Neuronal stem cell (in vitro differentiated cells): ENCODE measurements at regions not wholly inside any gene's neighbourhood (a gene's known extent, or its start where the extent isn't known, plus 50 kb on each side); places are given as distances from the start of the nearest gene placed in this dataset.

ENCODE experiments used
- DNase-seq: peaks from one replicate; pipeline ENCODE4 v3.0.0-alpha.2; 2013; ENCODE audit warnings: low spot score
- H2AFZ ChIP-seq: one replicate; pipeline ENCODE4 v1.6.1; 2013; ENCODE audit warnings: mild to moderate bottlenecking, low read length, inconsistent platforms
- H2AK5ac ChIP-seq: 2 replicates; pipeline ENCODE4 v1.6.1; 2013; ENCODE audit warnings: low read depth, mild to moderate bottlenecking, inconsistent platforms, low read length, moderate library complexity, mixed read lengths
- H2BK120ac ChIP-seq: 2 replicates; pipeline ENCODE4 v1.6.1; 2013; ENCODE audit warnings: low read depth, mild to moderate bottlenecking, inconsistent platforms, low read length, moderate library complexity, mixed read lengths
- H2BK12ac ChIP-seq: one replicate; pipeline ENCODE4 v1.6.1; 2013; ENCODE audit warnings: low read length, inconsistent platforms
- H2BK15ac ChIP-seq: 2 replicates; pipeline ENCODE4 v1.6.1; 2013; ENCODE audit warnings: mild to moderate bottlenecking, low read length, inconsistent platforms, mixed read lengths
- H2BK5ac ChIP-seq: one replicate; pipeline ENCODE4 v1.6.1; 2013; ENCODE audit warnings: inconsistent platforms, mild to moderate bottlenecking, low read length, moderate library complexity
- H3K14ac ChIP-seq: one replicate; pipeline ENCODE4 v1.6.1; 2013; ENCODE audit warnings: low read length, inconsistent platforms
- H3K18ac ChIP-seq: 2 replicates; pipeline ENCODE4 v1.6.1; 2013; ENCODE audit warnings: low read length, inconsistent platforms
- H3K23ac ChIP-seq: 2 replicates; pipeline ENCODE4 v1.6.1; 2013; ENCODE audit warnings: low read depth, mild to moderate bottlenecking, mixed read lengths, low read length, inconsistent platforms; ENCODE audit not compliant: poor library complexity
- H3K27ac ChIP-seq: replicated peaks from 3 replicates; pipeline ENCODE4 v1.5.1; 2013; ENCODE audit warnings: low read length, inconsistent platforms
- H3K27me3 ChIP-seq, 3 experiments: 2 replicates each; pipeline ENCODE4 v1.6.1; 2013; ENCODE audit warnings: low read length in 3 of 3, mild to moderate bottlenecking in 2 of 3, inconsistent platforms in 1 of 3, low read depth in 1 of 3, mixed read lengths in 1 of 3, moderate library complexity in 1 of 3; ENCODE audit not compliant: control insufficient read depth in 3 of 3, insufficient read depth in 3 of 3
- H3K36me3 ChIP-seq, 2 donors: replicated peaks in 1 of 2; 2 replicates each; pipeline ENCODE4 v1.6.1; 2013; ENCODE audit warnings: low read length in 2 of 2; ENCODE audit not compliant: control insufficient read depth in 2 of 2, insufficient read depth in 2 of 2
- H3K4ac ChIP-seq: 2 replicates; pipeline ENCODE4 v1.6.1; 2013; ENCODE audit warnings: inconsistent platforms, mild to moderate bottlenecking, low read length, moderate library complexity
- H3K4me1 ChIP-seq, 2 donors: 1 replicate in 1 of 2; 2 replicates in 1 of 2; pipeline ENCODE4 v1.6.1; 2013; ENCODE audit warnings: low read length in 2 of 2, low read depth in 1 of 2; ENCODE audit not compliant: control insufficient read depth in 2 of 2, insufficient read depth in 1 of 2
- H3K4me2 ChIP-seq: one replicate; pipeline ENCODE4 v1.6.1; 2013; ENCODE audit warnings: mild to moderate bottlenecking, low read length, inconsistent platforms; ENCODE audit not compliant: insufficient read depth, poor library complexity, severe bottlenecking
- H3K4me3 ChIP-seq, 2 donors: 2 replicates each; pipeline ENCODE4 v1.5.1; 2013; ENCODE audit warnings: low read length in 2 of 2, mild to moderate bottlenecking in 2 of 2, inconsistent platforms in 1 of 2, moderate library complexity in 1 of 2
- H3K79me1 ChIP-seq: one replicate; pipeline ENCODE4 v1.6.1; 2013; ENCODE audit warnings: low read depth, mild to moderate bottlenecking, inconsistent platforms, low read length, moderate library complexity
- H3K9ac ChIP-seq: one replicate; pipeline ENCODE4 v1.6.1; 2013; ENCODE audit warnings: mild to moderate bottlenecking, low read depth, low read length, inconsistent platforms; ENCODE audit not compliant: poor library complexity
- H3K9me3 ChIP-seq, 2 donors: replicated peaks in 1 of 2; 2 replicates each; pipeline versions ENCODE3 to v1.6.1; 2013; ENCODE audit warnings: low read length in 2 of 2, mild to moderate bottlenecking in 2 of 2, inconsistent platforms in 1 of 2, low read depth in 1 of 2, mixed read lengths in 1 of 2, moderate library complexity in 1 of 2; ENCODE audit not compliant: control insufficient read depth in 2 of 2, insufficient read depth in 1 of 2
- H4K8ac ChIP-seq: one replicate; pipeline ENCODE4 v1.6.1; 2013; ENCODE audit warnings: low read depth, mild to moderate bottlenecking, inconsistent platforms, low read length, moderate library complexity
- H4K91ac ChIP-seq: one replicate; pipeline ENCODE4 v1.6.1; 2013; ENCODE audit warnings: low read length, low read depth, mild to moderate bottlenecking, inconsistent platforms; ENCODE audit not compliant: poor library complexity
- WGBS, 2 donors: extraction: QIAGEN DNeasy Blood & Tissue Kit; methylation state at CpG; one replicate each; pipeline ENCODE4 v1.1.7; 2013; ENCODE audit warnings: missing lambda C conversion rate in 2 of 2, mixed read lengths in 1 of 2; ENCODE audit not compliant: insufficient read length in 2 of 2, insufficient replicate concordance in 1 of 2; ENCODE audit errors: extremely low coverage in 2 of 2; 5-methylcytosine and 5-hydroxymethylcytosine counted together

DNA sequence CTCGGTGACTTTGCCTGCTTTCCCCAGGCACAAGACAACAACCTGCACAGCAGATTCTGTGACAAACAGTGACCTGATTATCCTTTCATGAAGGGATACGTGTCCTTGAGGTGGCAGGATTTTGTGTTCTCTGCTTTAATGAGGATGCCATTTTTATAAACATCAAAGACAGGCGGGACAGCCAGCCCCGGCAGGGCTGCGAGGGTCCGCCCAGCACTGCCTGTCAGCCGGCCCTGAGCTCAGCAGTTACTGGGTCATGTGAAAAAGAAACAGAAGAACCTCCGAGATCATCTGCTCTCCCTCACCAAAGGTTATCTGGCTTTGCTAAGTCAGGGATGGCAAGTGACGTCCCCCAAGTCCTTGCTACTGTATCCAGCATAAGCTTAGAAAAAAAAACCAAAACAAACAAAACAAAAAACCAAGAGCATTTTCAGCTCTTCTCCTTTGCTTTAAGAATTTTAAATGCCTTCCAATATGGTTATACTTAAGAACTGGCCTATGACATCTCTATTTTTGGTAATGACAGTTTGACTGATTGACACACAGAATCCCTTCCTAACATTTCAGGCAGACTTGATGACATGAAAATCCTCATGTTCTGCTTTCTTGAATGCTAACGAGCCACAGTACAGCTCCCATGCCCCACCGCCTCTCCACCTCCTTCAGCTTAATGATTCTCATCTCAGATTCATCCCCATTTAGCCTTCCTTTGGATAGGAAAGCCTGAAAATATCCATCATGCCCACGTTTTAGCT, 666.6 kb upstream of the ARGLU1 start:
- Histone ChIP-seq H3K36me3 (no peaks in the 10 kb centered on the region), H2AFZ (peak overlapping the region; percentile 51), H3K4me2 (no peak overlapping the region), H3K9me3 (no peaks in the 10 kb centered on the region), H2BK15ac (no peak overlapping the region), H3K27ac (no peak overlapping the region), H2AK5ac (no peak overlapping the region), H3K23ac (no peak overlapping the region), H3K4me1 (peaks cover 0 to 2% of the 10 kb centered on the region in 2 donors), H3K9ac (no peak overlapping the region), H3K79me1 (no peaks in the 10 kb centered on the region), H2BK5ac (no peak overlapping the region), H4K8ac (no peak overlapping the region), H3K27me3 (peaks cover 0 to 11% (median 0%) of the 10 kb centered on the region in 3 experiments), H3K4me3 (no peak overlapping the region), H2BK120ac (no peak overlapping the region), H3K18ac (no peak overlapping the region), H4K91ac (no peak overlapping the region), H3K14ac (no peak overlapping the region), H2BK12ac (no peak overlapping the region), H3K4ac (no peak overlapping the region)
- no peak for DNase-seq
- WGBS, 2 donors, result no CpG with 5 or more reads among the region's 12 CpGs

- H3K27ac ChIP-seq, result no peak overlapping the region
- H3K79me1 ChIP-seq, result no peaks in the 10 kb centered on the region
- H2BK5ac ChIP-seq, result no peak overlapping the region
- H3K14ac ChIP-seq, result no peak overlapping the region
- no peak overlapping the region for H3K23ac ChIP-seq
- H3K9me3 ChIP-seq, result no peaks in the 10 kb centered on the region
- no peak overlapping the region for H2BK15ac ChIP-seq
- no peak overlapping the region for H3K4me2 ChIP-seq
- H4K91ac ChIP-seq, result no peak overlapping the region
- no peak overlapping the region for H3K4ac ChIP-seq
- H2BK12ac ChIP-seq, result no peak overlapping the region
- no peak for DNase-seq
- H3K36me3 ChIP-seq, result no peaks in the 10 kb centered on the region
- no peak overlapping the region for H3K4me3 ChIP-seq
- peaks cover 0 to 11% (median 0%) of the 10 kb centered on the region in 3 experiments for H3K27me3 ChIP-seq
- peaks cover 0 to 2% of the 10 kb centered on the region in 2 donors for H3K4me1 ChIP-seq
- no peak overlapping the region for H3K18ac ChIP-seq
- WGBS, 2 donors, result no CpG with 5 or more reads among the region's 2 CpGs
- no peak overlapping the region for H2AK5ac ChIP-seq
- H2AFZ ChIP-seq, result no peak overlapping the region
- no peak overlapping the region for H2BK120ac ChIP-seq
- no peak overlapping the region for H3K9ac ChIP-seq
- H4K8ac ChIP-seq, result no peak overlapping the region
Observed at GRCh38 chr13:107233541-107233940, 665.6 kb upstream of the ARGLU1 start.

GRCh38 chr13:107231944-107232343, 664.0 kb upstream of the ARGLU1 start:
- no peaks in the 10 kb centered on the region for H3K9me3 ChIP-seq
- H2AK5ac ChIP-seq, result no peak overlapping the region
- H2BK120ac ChIP-seq, result no peak overlapping the region
- no peak overlapping the region for H2BK5ac ChIP-seq
- no peak overlapping the region for H4K91ac ChIP-seq
- H3K4ac ChIP-seq, result no peak overlapping the region
- no peak overlapping the region for H3K27ac ChIP-seq
- H3K23ac ChIP-seq, result no peak overlapping the region
- H3K9ac ChIP-seq, result no peak overlapping the region
- no CpG with 5 or more reads among the region's 7 CpGs for WGBS, 2 donors
- H3K4me3 ChIP-seq, result no peak overlapping the region
- H4K8ac ChIP-seq, result no peak overlapping the region
- no peak overlapping the region for H3K14ac ChIP-seq
- no peak overlapping the region for H2AFZ ChIP-seq
- H3K4me1 ChIP-seq, result peaks cover 0 to 2% of the 10 kb centered on the region in 2 donors
- H3K36me3 ChIP-seq, result no peaks in the 10 kb centered on the region
- H2BK12ac ChIP-seq, result no peak overlapping the region
- DNase-seq, result no peak
- H3K79me1 ChIP-seq, result no peaks in the 10 kb centered on the region
- no peak overlapping the region for H3K18ac ChIP-seq
- H2BK15ac ChIP-seq, result no peak overlapping the region
- peaks cover 0 to 11% (median 0%) of the 10 kb centered on the region in 3 experiments for H3K27me3 ChIP-seq
- no peak overlapping the region for H3K4me2 ChIP-seq

GRCh38 chr13:107223867-107224266, 655.9 kb upstream of the ARGLU1 start:
- no peak overlapping the region for H3K23ac ChIP-seq
- H2BK15ac ChIP-seq, result no peak overlapping the region
- no peak overlapping the region for H4K8ac ChIP-seq
- H2BK120ac ChIP-seq, result no peak overlapping the region
- no peak overlapping the region for H3K9ac ChIP-seq
- no peaks in the 10 kb centered on the region for H3K79me1 ChIP-seq
- DNase-seq, result no peak
- H3K4me3 ChIP-seq, result no peak overlapping the region
- H3K4me1 ChIP-seq, result no peaks in the 10 kb centered on the region
- no peak overlapping the region for H2AFZ ChIP-seq
- no peak overlapping the region for H3K14ac ChIP-seq
- H2BK5ac ChIP-seq, result no peak overlapping the region
- no peaks in the 10 kb centered on the region for H3K27me3 ChIP-seq
- no peak overlapping the region for H2BK12ac ChIP-seq
- H3K18ac ChIP-seq, result no peak overlapping the region
- no peak overlapping the region for H4K91ac ChIP-seq
- no peak overlapping the region for H2AK5ac ChIP-seq
- no peak overlapping the region for H3K4ac ChIP-seq
- no peaks in the 10 kb centered on the region for H3K36me3 ChIP-seq
- no peak overlapping the region for H3K4me2 ChIP-seq
- no peak overlapping the region for H3K27ac ChIP-seq
- H3K9me3 ChIP-seq, result no peaks in the 10 kb centered on the region
